KBM-7 (cell line): ENCODE measurements at regions not wholly inside any gene's neighbourhood (a gene's known extent, or its start where the extent isn't known, plus 50 kb on each side); places are given as distances from the start of the nearest gene placed in this dataset.

Source experiments
- DNase-seq: peaks from one replicate; pipeline ENCODE4 v3.0.0-alpha.2; 2015
- in situ Hi-C: fragments of 300-500 bp; cut with MboI; formaldehyde crosslinking; loops from 2 replicates; pipeline ENCODE4 v1.14.3; 2020; ENCODE audit warnings: low sequenced_read_pairs, low pct_unique_long_range_greater_than_20kb, mixed read lengths

DNA sequence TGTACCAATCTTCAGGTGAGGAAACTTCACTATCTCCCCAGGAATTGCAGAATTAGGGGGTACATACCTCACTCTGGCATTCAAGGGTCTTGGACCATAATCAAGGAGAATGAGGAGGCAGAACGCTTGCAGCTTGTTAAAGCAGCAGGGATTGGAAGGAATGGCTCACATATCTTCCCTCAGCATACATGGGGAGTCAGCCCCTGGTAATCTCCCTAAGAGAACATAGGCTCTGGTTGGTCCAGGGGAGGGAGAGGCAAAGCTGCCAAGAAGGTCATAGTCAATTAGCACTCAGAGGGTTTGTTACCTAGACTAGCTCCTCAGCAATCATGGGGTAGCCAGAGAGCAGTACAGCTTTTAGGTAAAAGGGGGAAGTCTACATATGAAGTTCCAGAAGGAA is 256.8 kb downstream of the INSC start:
- in situ Hi-C loops: no loop called here
- DNase-seq: no peak

GRCh38 chr11:15374418-15374817 is 259.7 kb downstream of the INSC start:
- in situ Hi-C loops: no loop called here
- DNase-seq: no peak

GRCh38 chr11:15378941-15379340 is 264.2 kb downstream of the INSC start:
- in situ Hi-C loops: no loop called here
- DNase-seq: no peak

DNA sequence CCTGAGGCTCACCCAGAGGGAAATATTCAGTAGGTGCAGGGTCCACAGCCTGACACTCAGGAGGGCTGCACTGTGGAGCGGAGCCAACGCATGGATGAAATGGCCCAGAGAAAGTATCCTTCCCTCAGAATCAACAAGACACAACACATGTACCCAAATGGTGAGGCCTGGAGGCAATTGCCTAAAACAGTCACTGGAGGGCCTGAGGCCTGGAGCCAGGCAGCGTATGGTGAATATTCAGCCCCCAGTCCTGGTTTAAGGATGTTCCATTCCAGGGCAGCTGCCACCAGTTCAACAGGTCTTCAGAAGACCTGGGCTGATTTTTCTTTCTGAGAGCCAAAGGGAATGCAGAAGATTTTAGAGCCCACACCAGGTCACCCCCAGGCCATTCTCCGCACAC is 264.8 kb downstream of the INSC start:
- DNase-seq: no peak
- in situ Hi-C loops: no loop called here

DNA sequence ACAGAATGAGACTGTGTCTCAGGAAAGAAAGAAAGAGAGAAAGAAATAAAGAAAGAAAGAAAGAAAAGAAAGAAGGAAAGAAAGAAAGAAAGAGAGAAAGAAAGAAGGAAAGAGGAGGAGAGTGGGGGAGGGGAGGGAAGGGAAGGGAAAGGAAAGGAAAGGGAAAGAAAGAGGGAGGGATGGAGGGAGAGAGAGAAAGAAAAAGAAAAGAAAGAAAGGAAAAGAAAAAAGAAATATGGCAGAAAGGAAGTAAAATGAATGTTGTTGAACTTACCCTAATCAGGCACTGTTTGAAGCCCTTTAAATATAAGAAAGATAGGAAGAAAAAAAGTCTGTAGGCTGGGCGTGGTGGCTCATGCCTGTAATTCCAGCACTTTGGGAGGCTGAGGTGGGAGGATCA is 276.1 kb downstream of the INSC start:
- in situ Hi-C loops: no loop called here
- DNase-seq: no peak

GRCh38 chr11:15396778-15397177 is 282.1 kb downstream of the INSC start:
- in situ Hi-C loops: no loop called here
- no peak for DNase-seq

- no peak for DNase-seq
- in situ Hi-C loops: no loop called here
These were observed 292.2 kb downstream of the INSC start for GRCh38 chr11:15406851-15407351.

DNA sequence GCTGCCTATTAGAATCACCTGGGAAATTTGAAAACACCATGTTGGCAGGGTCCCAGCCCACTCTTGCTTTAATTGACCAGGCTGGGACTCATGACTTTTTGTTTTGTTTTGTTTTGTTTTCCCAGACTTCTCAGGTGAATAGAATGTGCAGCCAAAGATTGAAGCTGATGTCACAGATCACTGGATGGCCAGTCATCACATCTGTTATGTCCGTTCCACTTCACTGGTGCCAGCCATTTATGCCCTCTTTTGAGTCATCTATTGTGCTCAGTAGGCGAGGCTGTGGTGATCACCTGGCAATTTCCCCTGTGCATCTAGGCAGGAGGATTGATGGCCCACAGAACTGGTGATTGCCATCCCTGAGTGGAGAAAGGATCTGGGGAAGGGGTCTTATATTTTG is 297.3 kb downstream of the INSC start:
- no peak for DNase-seq
- in situ Hi-C loops: no loop called here

- DNase-seq: no peak
- in situ Hi-C loops: no loop called here
These were observed 304.2 kb downstream of the INSC start for GRCh38 chr11:15418921-15419320.

DNA sequence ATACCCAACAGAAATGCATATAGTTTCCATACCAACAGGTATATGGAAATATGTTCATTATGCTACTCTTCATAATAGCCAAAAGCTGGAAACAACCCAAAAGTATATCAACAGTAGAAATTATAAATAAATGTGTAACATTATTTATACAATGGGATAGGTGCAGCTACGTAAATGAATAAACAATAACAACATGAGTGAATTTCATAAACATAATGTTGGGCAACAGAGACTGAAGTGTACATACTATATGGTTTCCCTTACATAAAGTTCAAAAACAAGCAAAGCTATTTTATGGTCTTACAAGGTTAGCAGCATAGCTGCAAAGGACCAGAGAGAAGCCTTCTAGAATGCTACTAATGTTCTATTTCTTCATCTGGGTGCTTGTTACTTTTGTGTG is 305.0 kb downstream of the INSC start:
- in situ Hi-C loops: no loop called here

DNA sequence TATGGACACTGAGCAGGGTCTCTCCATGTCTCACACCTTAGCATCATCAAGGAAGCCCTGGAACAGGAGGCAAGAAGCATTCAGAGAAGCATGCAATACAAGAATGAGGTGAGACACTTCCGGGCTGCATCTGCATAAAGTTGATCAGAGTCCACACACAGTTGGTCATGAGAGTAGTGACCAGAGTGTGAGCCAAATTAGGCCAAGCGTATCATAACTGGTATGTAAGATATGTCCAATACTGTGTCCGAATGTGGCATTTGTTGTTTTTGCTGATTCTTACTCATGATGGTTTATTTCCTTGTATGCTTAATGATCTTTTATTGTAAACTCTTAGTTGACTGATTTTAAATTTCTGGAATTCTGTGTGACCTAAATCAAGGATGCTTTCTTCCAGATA is 315.7 kb downstream of the INSC start:
- in situ Hi-C loops: no loop called here

More for the DNA sequence above, 305.0 kb downstream of the INSC start:
- no peak for DNase-seq

GRCh38 chr11:15434529-15434928 is 319.8 kb downstream of the INSC start:
- in situ Hi-C loops: no loop called here
- DNase-seq: no peak

More for the DNA sequence above, 315.7 kb downstream of the INSC start:
- no peak for DNase-seq

DNA sequence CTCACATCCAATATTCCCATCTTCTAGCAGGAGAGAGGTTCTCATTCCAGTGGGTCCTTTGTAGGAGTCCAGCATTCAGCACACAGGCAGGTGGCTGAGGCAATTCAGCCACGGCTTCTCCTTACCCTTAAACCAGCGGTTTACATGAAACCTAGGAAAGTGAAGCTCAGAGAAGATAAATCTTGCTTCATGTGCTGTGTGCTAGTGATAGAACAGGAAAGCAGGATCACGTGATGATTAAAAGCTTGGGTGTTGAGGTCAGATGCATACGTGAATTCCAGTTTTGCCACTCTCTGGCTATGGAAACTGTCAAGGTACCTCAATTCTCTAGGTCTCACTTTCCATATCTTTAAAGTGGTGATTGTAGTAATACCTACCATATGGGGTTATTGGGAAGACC is 331.6 kb downstream of the INSC start:
- in situ Hi-C loops: no loop called here
- no peak for DNase-seq

DNA sequence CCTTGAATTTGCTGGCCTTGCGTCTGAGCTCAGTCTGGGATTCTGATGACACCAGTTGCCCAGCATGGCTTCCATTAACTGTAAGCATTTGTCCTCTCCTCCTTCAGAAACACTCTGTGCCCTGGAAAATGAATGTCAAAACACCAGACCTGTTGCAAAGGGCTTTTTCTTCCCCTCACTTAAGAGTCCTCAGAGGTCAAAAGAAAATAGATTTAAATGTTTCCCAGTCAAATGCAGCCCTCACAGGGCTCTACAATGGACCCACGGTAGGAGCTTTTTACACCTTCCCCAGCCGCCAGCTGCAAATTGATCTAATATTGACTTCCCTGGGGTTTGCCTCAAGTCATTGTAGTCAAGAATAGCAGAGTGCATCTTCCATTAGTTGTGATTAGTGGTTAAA is 332.2 kb downstream of the INSC start:
- in situ Hi-C loops: no loop called here

DNA sequence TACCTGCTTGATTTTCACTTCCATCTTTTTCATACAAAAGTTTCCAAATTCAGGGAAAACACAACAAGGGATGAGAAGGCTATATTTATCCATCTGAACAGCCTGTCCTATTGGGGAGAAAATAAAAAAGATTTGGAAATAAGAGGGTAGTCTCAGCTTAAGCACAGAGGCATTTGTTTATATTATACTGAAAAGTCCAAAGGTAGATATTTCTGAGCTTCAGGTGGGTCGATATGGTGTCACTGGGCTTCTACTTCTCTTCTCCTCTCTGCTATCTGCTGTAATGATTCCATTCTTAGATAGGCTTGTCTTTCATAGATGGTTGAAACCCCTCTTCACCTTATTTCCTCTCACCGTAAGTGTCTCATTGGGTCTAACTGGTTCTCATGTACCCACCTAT is 337.0 kb downstream of the INSC start:
- in situ Hi-C loops: no loop called here
- no peak for DNase-seq

More for the DNA sequence above, 332.2 kb downstream of the INSC start:
- no peak for DNase-seq

GRCh38 chr11:15453211-15453765 is 338.6 kb downstream of the INSC start:
- no peak for DNase-seq
- in situ Hi-C loops: no loop called here

- no peak for DNase-seq
- in situ Hi-C loops: no loop called here
These were observed 353.7 kb downstream of the INSC start for GRCh38 chr11:15468466-15468865.

DNA sequence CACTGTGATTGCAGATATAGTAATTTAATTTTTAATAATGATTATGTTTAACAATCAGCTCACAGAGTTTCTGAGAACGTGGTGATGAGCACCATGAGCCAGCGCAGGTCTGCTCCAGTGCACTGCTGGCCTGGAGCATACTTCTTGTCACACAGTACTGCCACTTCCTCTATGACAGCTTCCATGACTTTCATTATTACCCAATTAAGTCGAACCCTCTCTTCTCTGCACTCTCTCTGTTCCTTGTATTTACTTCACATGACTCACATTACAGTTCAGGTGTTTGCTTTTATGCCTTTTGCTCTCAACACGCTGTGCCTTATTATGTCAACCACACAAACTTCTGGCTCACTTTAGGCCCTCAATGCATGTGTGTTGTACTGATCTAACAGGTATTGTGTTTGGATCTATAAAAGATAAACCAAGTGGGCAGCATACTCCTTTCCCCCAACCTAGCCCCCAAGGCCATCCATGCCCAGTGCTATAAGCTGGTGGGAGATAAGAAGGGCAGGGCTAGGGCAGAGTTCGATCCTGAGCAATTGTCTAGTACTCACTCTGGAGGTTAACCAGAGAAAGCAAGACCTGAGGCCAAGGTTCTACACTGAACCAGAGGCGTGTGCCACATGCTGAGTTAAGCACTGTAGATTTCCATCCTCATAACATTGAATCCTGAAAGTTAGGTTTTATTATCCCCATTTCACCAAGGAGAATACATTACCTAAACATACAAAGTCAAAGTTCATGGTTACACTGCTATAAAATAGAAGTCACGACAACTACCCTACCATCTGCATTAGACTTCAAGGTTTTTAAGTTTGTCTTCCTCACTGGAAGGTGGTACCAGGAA is 356.5 kb downstream of the INSC start:
- no peak for DNase-seq

GRCh38 chr11:15471895-15472799 is 357.4 kb downstream of the INSC start:
- no peak for DNase-seq
- in situ Hi-C loops: no loop called here

More for the DNA sequence above, 356.5 kb downstream of the INSC start:
- in situ Hi-C loops: no loop called here
